GM04503 (cell line): ENCODE measurements at regions not wholly inside any gene's neighbourhood (a gene's known extent, or its start where the extent isn't known, plus 50 kb on each side); places are given as distances from the start of the nearest gene placed in this dataset.
"Not testable (repeated sequence)": the region's sequence is repeated elsewhere in the genome, so short reads cannot be mapped to it uniquely, and the experiment has no call there.

Experiments used
- DNase-seq: peaks from one replicate; pipeline ENCODE4 v3.0.0-alpha.2; 2012; ENCODE audit warnings: low read depth

GRCh38 chr1:212495766-212496494 lies 63.2 kb downstream of the NENF start:
- no peak for DNase-seq

GRCh38 chr1:212496682-212497081 lies 64.0 kb downstream of the NENF start:
- DNase-seq: no peak

GRCh38 chr1:212497553-212497952 lies 64.8 kb downstream of the NENF start:
- no peak for DNase-seq

GRCh38 chr1:212498283-212499040 lies 65.7 kb downstream of the NENF start:
- DNase-seq: no peak

- DNase-seq: no peak
Observed at GRCh38 chr1:212500351-212500750, 67.6 kb downstream of the NENF start.

GRCh38 chr1:212500983-212501382 lies 68.3 kb downstream of the NENF start:
- no peak for DNase-seq

- DNase-seq: no peak
Observed at GRCh38 chr1:212503714-212504113, 71.0 kb downstream of the NENF start.

- no peak for DNase-seq
Observed at GRCh38 chr1:212504171-212504803, 71.6 kb downstream of the NENF start.

- DNase-seq: no peak
Observed at GRCh38 chr1:212506666-212507065, 73.9 kb downstream of the NENF start.

GRCh38 chr1:212507369-212507768 lies 74.6 kb downstream of the NENF start:
- no peak for DNase-seq

GRCh38 chr1:212512816-212513559 lies 80.3 kb downstream of the NENF start:
- DNase-seq: no peak

GRCh38 chr1:212513586-212513985 lies 80.9 kb downstream of the NENF start:
- no peak for DNase-seq

- DNase-seq: no peak
Observed at GRCh38 chr1:212514056-212514614, 81.4 kb downstream of the NENF start.

GRCh38 chr1:212514782-212515181 lies 82.1 kb downstream of the NENF start:
- DNase-seq: no peak

GRCh38 chr1:212515329-212515760 lies 82.6 kb downstream of the NENF start:
- DNase-seq: no peak

GRCh38 chr1:212516012-212516411 lies 83.3 kb downstream of the NENF start:
- DNase-seq: not testable (repeated sequence)

- no peak for DNase-seq
Observed at GRCh38 chr1:212518188-212519054, 85.7 kb downstream of the NENF start.

- DNase-seq: no peak
Observed at GRCh38 chr1:212519131-212519530, 86.4 kb downstream of the NENF start.

- no peak for DNase-seq
Observed at GRCh38 chr1:212520299-212520698, 87.6 kb downstream of the NENF start.

- DNase-seq: no peak
Observed at GRCh38 chr1:212520746-212521145, 87.8 kb upstream of the ATF3 start.
